K562 (cell line): ENCODE measurements at regions not wholly inside any gene's neighbourhood (a gene's known extent, or its start where the extent isn't known, plus 50 kb on each side); places are given as distances from the start of the nearest gene placed in this dataset.
"Not testable (repeated sequence)": the region's sequence is repeated elsewhere in the genome, so short reads cannot be mapped to it uniquely, and the experiment has no call there.

ENCODE experiments used
- ATAC-seq: fragments of 200-7000 bp; cut with Tn5 transposase; 3 replicates; pipeline ENCODE4 v1.9.1; 2020; ENCODE audit warnings: moderate library complexity
- BruUV-seq: library from RNA; stranded (reverse); fragments of 400-500 nt; replicated peaks from 2 replicates; lab custom pipeline; 2021; lab: Mats Ljungman, UMichigan
- CTCF ChIA-PET: fragments of 300-600 bp; formaldehyde crosslinking; extraction: SDS; loops from one replicate; lab custom pipeline; 2021; ENCODE audit warnings: low intra/inter-chr PET ratio; lab: Yijun Ruan, JAX
- POLR2A ChIA-PET: fragments of 300-600, 350-650 bp; sonication (Branson Sonifier 250); formaldehyde crosslinking; extraction: SDS; loops from one replicate; lab custom pipeline; 2021; ENCODE audit warnings: antibody characterized with exemption, inconsistent platforms; lab: Yijun Ruan, JAX
- DNase-seq, 4 experiments: peaks; one replicate each; pipeline versions ENCODE4 v3.0.0 to v3.0.0-alpha.2; 2011 to 2018; ENCODE audit warnings: low spot score in 3 of 4, mixed read lengths in 3 of 4; ENCODE audit errors: extremely low read depth in 1 of 4
- FAIRE-seq: peaks from 2 replicates; lab custom pipeline; 2011; peaks lifted over from hg19 to GRCh38; lab: Jason Lieb, UNC
- H2AFZ ChIP-seq: 2 replicates; pipeline ENCODE4 v1.6.0; 2011; ENCODE audit warnings: low read depth, low read length, control low read depth, inconsistent platforms
- H3K27ac ChIP-seq: fragments of 200-600 bp; 3 replicates; pipeline ENCODE4 v1.8.0; 2011; ENCODE audit warnings: low read depth, mild to moderate bottlenecking, control low read depth, inconsistent platforms, low read length, moderate library complexity, mixed read lengths; ENCODE audit errors: extremely low read depth
- H3K27me3 ChIP-seq, 2 experiments: fragments of 300-600 bp in 1 of 2; 2 replicates in 1 of 2; 3 replicates in 1 of 2; pipeline versions ENCODE4 v1.6.0 to v1.8.0; 2011; ENCODE audit warnings: inconsistent platforms in 2 of 2, low read length in 2 of 2, mild to moderate bottlenecking in 1 of 2, mixed read lengths in 1 of 2, moderate library complexity in 1 of 2; ENCODE audit not compliant: control insufficient read depth in 2 of 2, insufficient read depth in 2 of 2
- H3K36me3 ChIP-seq: fragments of 300-600 bp; 3 replicates; pipeline ENCODE4 v1.8.0; 2011; ENCODE audit warnings: mild to moderate bottlenecking, low read length, inconsistent platforms; ENCODE audit not compliant: control insufficient read depth, insufficient read depth
- H3K4me1 ChIP-seq, 2 experiments: fragments of 200-600 bp in 1 of 2; replicated peaks in 1 of 2; 2 replicates in 1 of 2; 3 replicates in 1 of 2; pipeline versions ENCODE4 v1.5.1 to v1.8.0; 2011; ENCODE audit warnings: inconsistent platforms in 2 of 2, low read length in 2 of 2, mild to moderate bottlenecking in 1 of 2, mixed read lengths in 1 of 2, moderate library complexity in 1 of 2; ENCODE audit not compliant: control insufficient read depth in 2 of 2, insufficient read depth in 2 of 2
- H3K4me2 ChIP-seq: 2 replicates; pipeline ENCODE4 v1.6.1; 2011; ENCODE audit warnings: low read length, control low read depth, inconsistent platforms, mixed read lengths; ENCODE audit not compliant: insufficient read depth
- H3K4me3 ChIP-seq: fragments of 200-600 bp; sonication (generic), shearing (Covaris generic); 2 replicates; pipeline ENCODE4 v1.5.1; 2016; ENCODE audit warnings: control low read depth, inconsistent platforms
- H3K79me2 ChIP-seq: fragments of 200-600 bp; 3 replicates; pipeline ENCODE4 v1.8.0; 2011; ENCODE audit warnings: low read length, inconsistent platforms; ENCODE audit not compliant: control insufficient read depth, insufficient read depth
- H3K9ac ChIP-seq, 2 experiments: 2 replicates each; pipeline versions ENCODE4 v1.6.0 to v1.6.1; 2011; ENCODE audit warnings: low read depth in 2 of 2, low read length in 2 of 2, control low read depth in 1 of 2, inconsistent platforms in 1 of 2, mild to moderate bottlenecking in 1 of 2, mixed read lengths in 1 of 2; ENCODE audit not compliant: insufficient read depth in 1 of 2
- H3K9me1 ChIP-seq: one replicate; pipeline ENCODE4 v1.6.0; 2011; ENCODE audit warnings: inconsistent platforms, mild to moderate bottlenecking, low read length, moderate library complexity; ENCODE audit not compliant: control insufficient read depth, insufficient read depth
- H3K9me3 ChIP-seq: replicated peaks from 2 replicates; pipeline ENCODE4 v1.5.1; 2011; ENCODE audit warnings: low read depth, low read length, inconsistent platforms; ENCODE audit not compliant: control insufficient read depth, insufficient read depth
- H4K20me1 ChIP-seq: replicated peaks from 2 replicates; pipeline ENCODE4 v1.6.1; 2011; ENCODE audit warnings: low read length, inconsistent platforms, mixed read lengths; ENCODE audit not compliant: control insufficient read depth, insufficient read depth
- WGBS: fragments of 100-300 bp; shearing (Covaris generic); methylation state at CpG from one replicate; pipeline ENCODE4 v1.1.6; 2016; ENCODE audit warnings: low coverage, mixed read lengths; ENCODE audit not compliant: insufficient coverage; ENCODE audit errors: missing lambda C conversion rate; 5-methylcytosine and 5-hydroxymethylcytosine counted together
- in situ Hi-C: fragments of 300-500 bp; cut with MboI; formaldehyde crosslinking; loops from 4 replicates; pipeline ENCODE4 v1.15.0; 2018; ENCODE audit warnings: inconsistent platforms, mixed read lengths
- intact Hi-C: fragments of 100-400 bp; cut with micrococcal nuclease; formaldehyde crosslinking; loops from 2 replicates; pipeline ENCODE4 v1.14.2; 2022

- ATAC-seq, CTCF ChIA-PET, in situ Hi-C loops, H3K4me1 ChIP-seq, H3K4me3 ChIP-seq, H3K27me3 ChIP-seq, FAIRE-seq, BruUV-seq, H2AFZ ChIP-seq, H3K27ac ChIP-seq, POLR2A ChIA-PET, DNase-seq, H3K36me3 ChIP-seq, H3K4me2 ChIP-seq, H3K9me1 ChIP-seq, H3K9ac ChIP-seq, H3K9me3 ChIP-seq, H4K20me1 ChIP-seq, H3K79me2 ChIP-seq, intact Hi-C loops: not testable (repeated sequence)
- WGBS: no CpG with 5 or more reads among the region's 9 CpGs
These were observed 388.1 kb downstream of the GOLGA6L6 start for GRCh38 chr15:20153528-20153927.

- POLR2A ChIA-PET, intact Hi-C loops, H3K4me2 ChIP-seq, DNase-seq, ATAC-seq, H3K9me1 ChIP-seq, H3K4me1 ChIP-seq, H3K27ac ChIP-seq, H3K79me2 ChIP-seq, H4K20me1 ChIP-seq, H3K9me3 ChIP-seq, CTCF ChIA-PET, H3K36me3 ChIP-seq, FAIRE-seq, H3K4me3 ChIP-seq, BruUV-seq, H3K27me3 ChIP-seq, H3K9ac ChIP-seq, H2AFZ ChIP-seq, in situ Hi-C loops: not testable (repeated sequence)
- WGBS: 0% methylated on average over 8 of the region's 14 CpGs
These were observed 392.9 kb downstream of the GOLGA6L6 start for GRCh38 chr15:20148679-20149078.

- CTCF ChIA-PET, H3K4me3 ChIP-seq, H3K9me3 ChIP-seq, H2AFZ ChIP-seq, BruUV-seq, H3K4me2 ChIP-seq, DNase-seq, H4K20me1 ChIP-seq, FAIRE-seq, H3K4me1 ChIP-seq, in situ Hi-C loops, H3K9me1 ChIP-seq, ATAC-seq, POLR2A ChIA-PET, H3K27ac ChIP-seq, H3K79me2 ChIP-seq, H3K9ac ChIP-seq, H3K27me3 ChIP-seq, H3K36me3 ChIP-seq, intact Hi-C loops: not testable (repeated sequence)
- WGBS: 100% methylated on average over 4 of the region's 73 CpGs
These were observed 393.6 kb downstream of the GOLGA6L6 start for GRCh38 chr15:20148008-20148407.

DNA sequence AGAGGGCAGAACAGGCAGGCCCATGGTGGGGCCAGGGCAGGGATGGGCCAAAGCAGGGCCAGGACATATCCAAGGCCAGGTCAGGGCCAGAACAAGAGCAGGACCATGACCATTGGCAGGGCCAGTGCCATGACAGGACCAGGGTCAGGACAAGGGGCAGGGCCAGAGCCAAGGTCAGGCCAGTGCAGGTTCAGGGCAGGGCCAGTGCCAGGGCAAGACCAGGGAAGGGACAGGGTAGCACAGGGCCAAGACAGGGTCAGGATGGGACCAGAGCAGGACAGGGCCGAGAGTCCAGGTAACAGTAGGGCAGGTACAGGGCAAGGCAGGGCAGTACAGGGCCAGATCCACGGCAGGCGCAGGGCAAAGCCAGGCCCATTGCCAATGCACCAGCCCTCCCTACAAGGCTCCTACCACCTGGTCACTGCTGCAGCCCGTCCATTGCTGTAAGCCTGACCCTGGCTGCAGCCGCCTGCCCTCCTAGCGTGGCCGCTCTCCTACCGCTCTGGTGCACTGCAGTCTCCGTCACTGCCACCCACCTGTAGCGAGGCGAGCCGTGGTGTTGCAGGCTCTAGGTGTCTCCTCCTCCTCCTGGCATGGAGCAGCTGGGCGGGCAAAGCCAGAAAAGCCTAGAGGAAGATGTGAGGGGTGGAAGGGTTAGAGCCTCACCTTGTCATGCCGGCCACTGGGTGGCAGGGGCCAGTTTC is 397.1 kb downstream of the GOLGA6L6 start:
- WGBS: 20% methylated on average over 1 of the region's 14 CpGs
- BruUV-seq, H3K9me3 ChIP-seq, H3K36me3 ChIP-seq, POLR2A ChIA-PET, H4K20me1 ChIP-seq, H2AFZ ChIP-seq, intact Hi-C loops, H3K27me3 ChIP-seq, H3K27ac ChIP-seq, H3K4me1 ChIP-seq, ATAC-seq, H3K9ac ChIP-seq, H3K4me3 ChIP-seq, H3K9me1 ChIP-seq, H3K4me2 ChIP-seq, DNase-seq, H3K79me2 ChIP-seq, FAIRE-seq, in situ Hi-C loops, CTCF ChIA-PET: not testable (repeated sequence)
